GM19463 (cell line): ENCODE measurements at regions not wholly inside any gene's neighbourhood (a gene's known extent, or its start where the extent isn't known, plus 50 kb on each side); places are given as distances from the start of the nearest gene placed in this dataset.
"Not testable (repeated sequence)": the region's sequence is repeated elsewhere in the genome, so short reads cannot be mapped to it uniquely, and the experiment has no call there.

ENCODE experiments used
- ATAC-seq: cut with Tn5 transposase; IDR thresholded peaks from one replicate; pipeline ENCODE4 v1.9.1; 2021; ENCODE audit warnings: mild to moderate bottlenecking, moderate library complexity; ENCODE audit not compliant: unreplicated experiment

GRCh38 chr18:55990186-55990585 is 402.2 kb upstream of the TCF4 start:
- no peak for ATAC-seq

DNA sequence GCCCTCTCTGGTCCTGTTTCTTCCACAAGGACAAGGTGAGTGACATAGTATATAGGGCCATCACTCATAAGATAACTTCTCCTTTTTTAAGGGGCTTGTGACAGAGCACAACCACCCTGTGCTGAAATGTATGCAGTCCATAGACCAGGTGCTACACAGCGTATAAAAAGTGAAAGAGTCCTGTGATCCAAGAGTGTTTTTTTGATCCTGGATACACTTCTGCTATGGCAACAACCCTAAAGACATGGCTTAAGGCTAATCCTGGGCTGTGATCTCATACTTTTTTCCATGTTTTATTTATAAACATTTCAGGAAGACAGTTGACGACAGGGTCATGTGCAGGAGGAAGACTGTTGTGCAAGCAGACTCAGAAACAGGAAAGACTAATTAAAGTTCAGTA is 400.5 kb upstream of the TCF4 start:
- no peak for ATAC-seq

DNA sequence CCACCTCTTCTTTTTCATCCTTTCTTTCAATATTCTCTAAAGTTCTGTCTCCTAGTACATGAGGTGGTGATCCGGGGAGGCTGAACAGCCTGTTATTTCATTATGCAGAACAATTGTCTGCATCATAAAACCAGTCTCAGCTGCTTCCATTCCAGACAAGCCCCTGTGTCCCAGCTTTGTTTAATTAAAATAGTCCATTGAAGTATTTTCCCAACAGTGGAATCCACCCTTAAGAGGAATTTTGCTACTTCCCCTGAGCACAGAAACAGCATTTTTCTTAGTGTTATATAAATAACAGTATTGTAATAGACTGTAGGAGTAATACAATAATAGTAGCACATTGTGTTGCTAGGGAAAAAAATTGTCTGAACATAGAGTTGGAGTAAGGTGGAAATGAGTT is 395.4 kb upstream of the TCF4 start:
- ATAC-seq: no peak

DNA sequence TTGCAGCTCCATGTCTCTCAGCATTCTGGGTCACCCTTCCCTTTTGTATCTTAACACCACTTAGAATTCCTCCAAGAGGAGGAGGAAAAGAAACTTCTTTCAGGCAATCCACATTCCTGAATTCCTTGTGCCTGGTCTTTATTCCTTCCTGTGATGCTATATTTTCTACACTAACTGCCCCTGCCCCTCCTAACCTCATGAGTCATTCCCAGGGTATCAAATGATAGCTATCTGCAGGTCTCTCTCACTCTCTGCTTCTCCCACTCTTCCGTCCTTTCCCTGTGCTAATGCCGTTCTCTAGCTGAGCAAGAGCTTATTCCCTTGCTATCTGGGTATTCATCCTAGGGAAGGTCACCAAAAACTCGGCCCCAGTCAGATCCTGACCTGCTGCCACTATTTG is 395.0 kb upstream of the TCF4 start:
- no peak for ATAC-seq

DNA sequence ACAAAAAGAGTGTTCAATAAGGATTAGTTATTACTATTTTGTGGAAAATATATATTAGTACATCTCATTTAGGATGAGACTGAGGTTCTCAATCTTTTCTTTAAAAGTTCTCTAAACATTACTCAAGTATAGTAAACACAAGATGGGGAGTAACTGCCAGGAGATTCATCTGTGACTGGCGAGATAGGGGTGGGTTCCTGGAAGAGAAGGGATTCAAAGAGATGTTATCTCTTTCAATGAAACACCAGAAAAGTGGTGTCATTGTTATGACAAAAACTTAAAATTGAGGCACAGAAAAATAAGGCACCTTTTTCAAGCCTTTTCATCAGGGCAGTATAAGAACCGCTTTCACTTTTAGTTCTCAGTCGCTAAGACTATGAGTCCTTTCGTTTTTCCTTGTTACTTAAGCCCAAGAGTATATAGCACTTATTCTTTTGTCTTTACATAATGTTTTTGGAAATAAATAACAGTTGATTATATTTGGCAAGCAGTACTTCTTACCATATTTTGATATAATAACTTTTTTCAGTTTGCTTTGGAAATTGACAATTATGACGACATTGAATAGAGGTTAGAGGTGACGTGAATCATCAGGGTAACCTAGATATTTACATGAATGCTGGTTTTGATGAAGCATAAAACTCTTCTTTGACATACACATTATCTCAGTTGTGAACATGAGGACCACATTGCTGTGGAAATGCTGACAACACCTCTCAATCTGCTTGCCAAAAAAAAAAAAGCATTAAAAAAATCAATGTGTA is 393.9 kb upstream of the TCF4 start:
- ATAC-seq: peak; percentile 75

- no peak for ATAC-seq
Observed at GRCh38 chr18:55974521-55974920, 386.5 kb upstream of the TCF4 start.

- no peak for ATAC-seq
Observed at GRCh38 chr18:55968550-55968949, 380.6 kb upstream of the TCF4 start.

- no peak for ATAC-seq
Observed at GRCh38 chr18:55967019-55967418, 379.0 kb upstream of the TCF4 start.

- no peak for ATAC-seq
Observed at GRCh38 chr18:55964171-55964570, 376.2 kb upstream of the TCF4 start.

GRCh38 chr18:55953326-55953725 is 365.3 kb upstream of the TCF4 start:
- ATAC-seq: no peak

DNA sequence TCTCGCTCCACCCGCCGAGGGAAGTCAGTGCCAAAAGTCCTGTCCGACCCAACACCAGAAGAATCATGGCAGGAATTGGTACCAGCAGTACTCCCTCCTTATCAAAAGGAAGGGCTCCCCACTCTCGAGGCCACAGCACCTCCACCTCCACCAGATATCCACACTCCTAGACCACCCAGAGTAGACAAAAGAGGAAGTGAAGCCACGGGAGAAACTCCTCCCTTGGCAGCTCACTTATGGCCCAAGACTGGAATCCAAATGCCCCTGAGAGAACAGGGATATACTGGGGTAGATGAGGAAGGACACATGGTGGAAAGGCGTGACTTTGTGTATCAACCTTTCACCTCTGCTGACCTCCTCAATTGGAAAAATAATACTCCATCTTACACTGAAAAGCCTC is 363.7 kb upstream of the TCF4 start:
- not testable (repeated sequence) for ATAC-seq

DNA sequence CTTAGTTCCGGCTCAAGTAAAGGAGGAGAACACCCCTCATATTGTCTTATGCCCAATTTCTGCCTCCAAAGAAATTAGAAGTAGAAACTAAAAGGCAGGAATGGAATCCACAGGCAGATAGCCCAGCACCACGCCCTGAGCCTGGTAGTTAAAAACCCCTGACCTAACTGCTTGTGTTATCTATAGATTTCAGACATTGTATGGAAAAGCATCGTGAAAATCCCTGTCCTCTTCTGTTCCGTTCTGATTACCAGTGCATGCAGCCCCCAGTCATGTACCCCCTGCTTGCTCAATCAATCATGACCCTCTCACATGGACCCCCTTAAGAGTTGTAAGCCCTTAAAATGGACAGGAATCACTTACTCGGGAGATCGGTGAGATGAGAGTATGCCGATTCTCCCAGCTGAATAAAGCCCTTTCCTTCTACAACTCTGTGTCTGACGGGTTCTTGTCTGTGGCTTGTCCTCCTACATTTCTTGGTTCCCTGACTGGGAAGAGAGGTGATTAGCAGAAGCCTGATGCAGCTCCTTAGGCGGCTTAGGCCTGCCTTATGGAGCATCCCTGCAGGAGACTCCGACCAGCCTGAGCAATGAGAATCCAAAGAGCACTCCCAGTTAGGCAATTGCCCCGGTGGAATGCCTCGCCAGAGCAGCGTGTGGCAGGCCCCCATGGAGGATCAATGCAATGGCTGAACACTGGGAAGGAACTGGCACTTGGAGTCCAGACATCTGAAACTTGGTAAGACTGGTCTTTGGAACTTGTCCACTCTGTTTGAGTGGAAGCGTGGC is 362.6 kb upstream of the TCF4 start:
- ATAC-seq: no peak

DNA sequence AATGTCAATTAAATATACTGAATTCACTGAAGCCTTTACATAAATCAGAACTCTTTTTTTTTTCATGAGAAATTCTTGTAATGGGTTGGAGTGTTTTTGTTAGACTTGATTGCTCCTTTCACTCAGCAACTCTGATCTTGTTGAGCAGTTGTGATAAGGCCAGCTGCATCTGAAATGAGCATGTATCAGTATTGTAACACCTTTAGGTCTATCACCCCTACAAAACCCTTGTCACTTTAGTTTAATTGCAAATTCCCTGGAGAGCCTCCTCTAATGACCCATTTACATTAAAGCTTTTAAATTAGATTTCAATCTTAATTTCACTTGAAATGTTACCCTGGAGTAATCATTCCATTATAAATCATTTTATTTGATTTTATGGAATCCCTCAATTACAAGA is 346.8 kb upstream of the TCF4 start:
- ATAC-seq: no peak

GRCh38 chr18:55932675-55933074 is 344.7 kb upstream of the TCF4 start:
- no peak for ATAC-seq

- no peak for ATAC-seq
Observed at GRCh38 chr18:55927831-55928230, 339.8 kb upstream of the TCF4 start.

DNA sequence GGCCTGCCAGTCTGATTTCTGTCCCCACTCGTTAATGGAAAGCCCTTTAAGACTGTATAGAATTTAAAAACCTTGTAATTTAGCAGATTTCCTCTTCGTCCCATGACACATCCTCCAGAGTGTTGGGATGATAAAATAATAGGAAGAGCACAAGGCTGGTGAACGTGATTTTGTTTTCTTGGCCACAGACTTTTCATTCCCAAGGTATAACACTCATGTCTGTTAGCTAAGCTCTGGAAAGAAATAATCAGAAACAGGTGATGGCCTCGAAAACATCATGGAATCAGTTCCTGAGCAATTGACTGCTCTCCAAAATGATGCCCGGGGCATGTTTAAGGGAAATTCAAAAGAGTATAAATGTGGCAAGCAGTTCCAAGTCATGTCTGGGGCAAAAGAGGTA is 337.8 kb upstream of the TCF4 start:
- no peak for ATAC-seq

DNA sequence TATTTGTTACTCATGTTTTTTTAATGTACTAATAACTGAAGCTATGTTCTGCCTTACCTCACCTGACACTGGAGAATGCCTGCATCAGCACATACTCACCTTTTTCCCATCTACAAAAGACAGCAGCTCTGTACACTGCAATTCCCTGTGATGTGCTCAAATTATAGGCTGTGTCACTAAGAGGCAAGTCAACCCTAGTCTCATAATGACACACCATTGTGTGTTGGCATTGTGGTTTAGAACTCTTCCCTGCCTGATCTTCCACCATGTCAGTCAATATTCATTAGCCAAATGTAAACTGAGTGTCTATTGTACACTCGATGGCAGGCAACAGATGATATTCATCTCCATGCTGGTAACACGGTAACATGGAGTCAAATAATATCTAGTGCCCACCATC is 332.1 kb upstream of the TCF4 start:
- ATAC-seq: no peak

- ATAC-seq: no peak
Observed at GRCh38 chr18:55918444-55918843, 330.5 kb upstream of the TCF4 start.

DNA sequence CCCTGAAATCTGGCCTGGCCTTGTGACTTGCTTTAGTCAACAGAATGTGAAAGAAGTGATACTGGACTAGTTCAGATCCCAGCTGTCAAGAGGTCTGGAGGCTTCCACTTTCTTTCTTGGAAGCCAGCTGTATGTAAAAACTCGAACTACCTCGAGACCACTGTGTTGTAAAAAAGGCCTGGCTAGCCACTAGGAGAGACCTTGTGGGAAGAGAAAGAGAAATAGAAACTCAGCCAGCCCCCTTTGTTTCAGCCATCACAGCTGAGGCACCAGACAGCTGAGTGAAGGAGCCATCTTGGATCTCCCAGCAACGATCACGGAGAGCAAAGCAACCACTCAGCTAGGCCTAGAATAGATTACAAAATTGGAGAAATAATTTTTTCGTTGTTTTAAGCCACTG is 324.9 kb upstream of the TCF4 start:
- no peak for ATAC-seq

DNA sequence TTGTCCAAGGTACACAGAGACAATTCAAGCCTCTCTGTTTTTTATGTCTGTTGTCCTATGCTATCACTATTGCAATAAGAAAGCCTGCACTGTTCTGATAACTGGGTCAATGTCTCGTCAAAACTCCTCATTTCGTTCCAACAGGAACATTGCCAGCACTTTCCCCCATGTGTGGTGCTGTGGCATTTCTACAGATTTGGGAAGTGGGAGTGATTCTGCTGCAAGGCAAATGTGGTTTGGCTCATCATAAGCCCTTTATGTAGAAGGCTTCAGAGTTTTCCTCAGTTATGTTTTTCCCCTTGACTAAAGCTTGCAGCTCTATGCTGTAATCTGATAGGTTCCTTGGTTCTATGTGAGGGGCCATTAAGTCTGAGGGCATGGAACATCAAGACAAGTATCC is 324.1 kb upstream of the TCF4 start:
- ATAC-seq: no peak

GRCh38 chr18:55910296-55910695 is 322.3 kb upstream of the TCF4 start:
- ATAC-seq: no peak

DNA sequence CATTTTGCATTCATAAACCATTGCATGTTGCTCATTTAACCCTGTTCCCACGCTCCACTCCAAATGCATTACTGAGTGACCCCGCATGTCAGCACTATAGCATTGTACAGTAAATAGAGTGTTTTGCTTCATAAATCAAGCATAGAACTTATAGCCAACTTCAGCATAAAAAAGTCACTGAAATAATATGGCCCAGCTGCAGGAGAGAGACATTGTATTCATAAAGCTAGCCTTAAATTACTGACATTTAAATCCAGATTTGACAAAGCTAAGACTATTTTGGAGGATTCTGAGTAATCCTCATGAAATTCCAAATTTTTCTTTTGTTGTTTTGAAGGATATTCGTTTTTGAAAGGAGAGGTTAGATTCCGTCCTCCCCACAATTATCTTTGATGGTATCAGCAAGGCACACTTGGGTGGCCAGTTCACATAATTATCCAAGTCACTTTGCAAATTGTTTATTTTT is 320.9 kb upstream of the TCF4 start:
- no peak for ATAC-seq
